Natural killer cell treated with Interleukin-12 subunit alpha and Interleukin-12 subunit beta and Interleukin-15 and Interleukin-18, amount 100 ng/mL, for 72 hours (primary cell): ENCODE measurements at regions not wholly inside any gene's neighbourhood (a gene's known extent, or its start where the extent isn't known, plus 50 kb on each side); places are given as distances from the start of the nearest gene placed in this dataset.

Source experiments
- ATAC-seq, 2 donors: fragments of 150-1000 bp; cut with Tn5 transposase in 1 of 2; sonication (Bioruptor Pico), chemical (Tn5 transposase) in 1 of 2; 2 replicates each; pipeline ENCODE4 v1.10.0; 2021
- DNase-seq: peaks from one replicate; pipeline ENCODE4 v3.0.0; 2022; ENCODE audit warnings: low spot score
- H3K27ac Mint-ChIP-seq, 2 donors: 1 replicate in 1 of 2; 2 replicates in 1 of 2; pipeline ENCODE4 v1.8.0; 2022; ENCODE audit warnings: mixed read lengths in 2 of 2, mild to moderate bottlenecking in 1 of 2, moderate library complexity in 1 of 2
- H3K27me3 Mint-ChIP-seq, 2 donors: 1 replicate in 1 of 2; 2 replicates in 1 of 2; pipeline ENCODE4 v1.8.0; 2022; ENCODE audit warnings: mixed read lengths in 2 of 2
- H3K36me3 Mint-ChIP-seq: one replicate; pipeline ENCODE4 v1.8.0; 2022; ENCODE audit warnings: mixed read lengths
- H3K4me1 Mint-ChIP-seq, 2 donors: 1 replicate in 1 of 2; 2 replicates in 1 of 2; pipeline ENCODE4 v1.8.0; 2022; ENCODE audit warnings: low read depth in 2 of 2, mixed read lengths in 2 of 2, mild to moderate bottlenecking in 1 of 2
- H3K4me3 Mint-ChIP-seq: one replicate; pipeline ENCODE4 v1.8.0; 2022; ENCODE audit warnings: mixed read lengths
- H3K9me3 Mint-ChIP-seq: 2 replicates; pipeline ENCODE4 v1.8.0; 2022; ENCODE audit warnings: mixed read lengths

GRCh38 chr21:17738176-17738953, 80.8 kb downstream of the C21orf91 start:
- DNase-seq = no peak

GRCh38 chr21:17736072-17736471, 83.1 kb downstream of the C21orf91 start:
- Mint-ChIP-seq H3K4me3 (no peak overlapping the region), H3K4me1 (peaks cover 12 to 17% of the 10 kb centered on the region in 2 donors), H3K27ac (no peak overlapping the region), H3K36me3 (peaks cover 12% of the 10 kb centered on the region), H3K9me3 (no peaks in the 10 kb centered on the region), H3K27me3 (no peaks in the 10 kb centered on the region)
- no peak for DNase-seq
- no peak for ATAC-seq

More at GRCh38 chr21:17738176-17738953, 80.8 kb downstream of the C21orf91 start:
- no peak overlapping the region for H3K4me3 Mint-ChIP-seq
- no peak overlapping the region for H3K27ac Mint-ChIP-seq
- no peak for ATAC-seq
- H3K4me1 Mint-ChIP-seq = peaks cover 33% of the 10 kb centered on the region in 2 donors
- H3K36me3 Mint-ChIP-seq = peaks cover 22% of the 10 kb centered on the region
- H3K9me3 Mint-ChIP-seq = no peaks in the 10 kb centered on the region
- no peaks in the 10 kb centered on the region for H3K27me3 Mint-ChIP-seq

DNA sequence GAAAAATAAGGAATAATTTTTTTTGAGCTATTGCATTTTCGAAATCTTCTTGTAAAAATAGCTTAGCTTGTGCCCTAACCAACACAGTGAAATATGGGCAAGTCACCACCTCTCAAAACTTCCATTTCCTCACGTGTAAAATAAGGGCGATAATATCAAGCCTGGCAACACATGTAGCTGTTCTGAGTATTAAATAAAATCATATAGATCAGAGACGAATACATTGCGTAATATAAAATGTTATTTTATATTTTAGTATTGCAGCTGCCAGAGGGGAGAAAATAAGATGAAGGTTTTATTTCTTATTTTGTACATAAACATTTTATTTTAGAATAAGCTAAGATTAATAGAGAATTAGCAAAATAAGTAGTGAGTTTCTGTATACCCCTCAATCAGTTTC, 85.9 kb downstream of the C21orf91 start:
- ATAC-seq = no peak
- no peak for DNase-seq
- peaks cover 0 to 6% of the 10 kb centered on the region in 2 donors for H3K4me1 Mint-ChIP-seq
- no peaks in the 10 kb centered on the region for H3K27me3 Mint-ChIP-seq
- no peaks in the 10 kb centered on the region for H3K9me3 Mint-ChIP-seq
- H3K36me3 Mint-ChIP-seq = no peaks in the 10 kb centered on the region
- no peak overlapping the region for H3K4me3 Mint-ChIP-seq
- no peak overlapping the region for H3K27ac Mint-ChIP-seq

- DNase-seq = no peak
- H3K27me3 Mint-ChIP-seq = no peaks in the 10 kb centered on the region
- H3K27ac Mint-ChIP-seq = no peak overlapping the region
- peaks cover 0 to 6% of the 10 kb centered on the region in 2 donors for H3K4me1 Mint-ChIP-seq
- H3K9me3 Mint-ChIP-seq = no peaks in the 10 kb centered on the region
- no peak overlapping the region for H3K4me3 Mint-ChIP-seq
- no peak for ATAC-seq
- H3K36me3 Mint-ChIP-seq = no peaks in the 10 kb centered on the region
Measured at GRCh38 chr21:17732306-17732705, 86.8 kb downstream of the C21orf91 start.

DNA sequence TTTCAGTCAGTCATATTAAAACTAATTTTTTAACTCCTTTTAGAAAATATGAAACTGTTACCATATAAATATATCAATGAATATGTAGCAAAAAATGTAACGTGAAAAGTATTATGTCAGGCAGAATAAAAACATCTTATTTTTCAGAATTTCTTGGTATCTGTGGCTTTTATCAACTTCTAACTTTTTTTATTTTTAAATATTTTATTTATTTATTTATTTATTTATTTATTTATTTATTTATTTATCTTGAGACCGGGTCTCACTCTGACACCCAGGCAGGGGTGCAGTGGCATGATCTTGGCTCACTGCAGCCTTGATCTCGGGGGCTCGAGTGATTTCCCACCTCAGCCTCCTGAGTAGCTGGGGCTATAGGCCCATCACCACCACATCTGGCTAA, 87.6 kb downstream of the C21orf91 start:
- Mint-ChIP-seq H3K27me3 (no peaks in the 10 kb centered on the region), H3K9me3 (no peaks in the 10 kb centered on the region), H3K4me3 (no peak overlapping the region), H3K27ac (no peak overlapping the region), H3K4me1 (peaks cover 0 to 6% of the 10 kb centered on the region in 2 donors), H3K36me3 (no peaks in the 10 kb centered on the region)
- ATAC-seq (no peak), DNase-seq (no peak)

GRCh38 chr21:17730782-17731181, 88.4 kb downstream of the C21orf91 start:
- no peaks in the 10 kb centered on the region for H3K9me3 Mint-ChIP-seq
- H3K4me1 Mint-ChIP-seq = peaks cover 0 to 6% of the 10 kb centered on the region in 2 donors
- H3K4me3 Mint-ChIP-seq = no peak overlapping the region
- no peaks in the 10 kb centered on the region for H3K36me3 Mint-ChIP-seq
- ATAC-seq = no peak
- no peaks in the 10 kb centered on the region for H3K27me3 Mint-ChIP-seq
- no peak overlapping the region for H3K27ac Mint-ChIP-seq
- no peak for DNase-seq

DNA sequence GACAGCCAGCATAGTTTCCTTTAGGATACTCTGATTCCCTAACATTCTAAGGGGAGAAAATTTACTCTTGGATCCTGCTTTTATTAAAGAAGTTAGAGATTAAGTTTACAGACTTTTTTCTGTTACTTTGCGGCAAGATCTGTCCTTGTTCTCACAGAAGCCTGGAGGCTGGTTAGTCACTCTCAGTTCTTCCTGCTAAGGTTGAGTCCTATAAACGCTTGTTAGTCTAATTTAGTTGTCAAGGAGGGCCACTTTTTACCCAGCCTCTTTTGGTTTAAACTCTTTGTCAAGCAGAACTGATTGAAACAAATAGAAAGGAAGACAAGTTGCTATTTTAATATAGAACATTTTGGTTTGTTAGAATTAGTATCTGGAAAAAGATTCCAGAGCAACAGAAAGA, 89.7 kb downstream of the C21orf91 start:
- Mint-ChIP-seq H3K27ac (no peak overlapping the region), H3K27me3 (no peaks in the 10 kb centered on the region), H3K9me3 (no peaks in the 10 kb centered on the region), H3K36me3 (no peaks in the 10 kb centered on the region), H3K4me3 (no peak overlapping the region), H3K4me1 (peaks cover 0 to 6% of the 10 kb centered on the region in 2 donors)
- ATAC-seq (no peak), DNase-seq (no peak)

DNA sequence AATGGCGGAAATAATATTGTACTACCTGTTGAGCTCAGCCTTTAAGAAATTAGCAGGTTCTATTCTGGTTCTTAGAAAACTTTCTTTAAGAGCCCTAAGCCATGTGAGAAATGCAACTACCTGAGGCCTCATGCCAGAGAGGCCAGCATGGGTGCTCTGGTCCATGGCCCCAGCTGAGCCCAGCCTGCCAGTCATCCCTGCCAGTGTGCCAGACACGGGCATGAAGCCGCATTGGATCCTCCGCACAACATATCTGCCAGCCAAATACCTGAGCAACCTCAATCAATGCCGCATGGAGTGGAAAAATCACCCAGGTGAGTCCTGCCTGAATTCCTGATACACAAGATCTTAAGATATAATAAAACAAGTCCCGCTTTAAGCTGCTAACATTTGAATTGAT, 91.8 kb downstream of the C21orf91 start:
- Mint-ChIP-seq H3K9me3 (peaks cover 3% of the 10 kb centered on the region), H3K27me3 (no peaks in the 10 kb centered on the region), H3K4me3 (no peak overlapping the region), H3K27ac (no peak overlapping the region), H3K4me1 (peaks cover 0 to 10% of the 10 kb centered on the region in 2 donors), H3K36me3 (no peaks in the 10 kb centered on the region)
- ATAC-seq (no peak), DNase-seq (no peak)

- H3K4me3 Mint-ChIP-seq = no peak overlapping the region
- peaks cover 0 to 10% of the 10 kb centered on the region in 2 donors for H3K4me1 Mint-ChIP-seq
- no peak for DNase-seq
- no peaks in the 10 kb centered on the region for H3K27me3 Mint-ChIP-seq
- H3K36me3 Mint-ChIP-seq = no peaks in the 10 kb centered on the region
- H3K9me3 Mint-ChIP-seq = peaks cover 3% of the 10 kb centered on the region
- no peak for ATAC-seq
- H3K27ac Mint-ChIP-seq = no peak overlapping the region
Measured at GRCh38 chr21:17726047-17726829, 92.9 kb downstream of the C21orf91 start.

GRCh38 chr21:17725339-17725738, 93.8 kb downstream of the C21orf91 start:
- Mint-ChIP-seq H3K36me3 (no peaks in the 10 kb centered on the region), H3K9me3 (peaks cover 3% of the 10 kb centered on the region), H3K4me1 (peaks cover 0 to 4% of the 10 kb centered on the region in 2 donors), H3K27ac (no peak overlapping the region), H3K27me3 (no peaks in the 10 kb centered on the region), H3K4me3 (no peak overlapping the region)
- no peak for DNase-seq
- no peak for ATAC-seq

- Mint-ChIP-seq H3K27ac (peak overlapping the region in 1 of 2 donors; percentile 31), H3K4me1 (peaks cover 30 to 33% of the 10 kb centered on the region in 2 donors), H3K27me3 (peaks cover 0 to 7% of the 10 kb centered on the region in 2 donors), H3K4me3 (no peak overlapping the region), H3K36me3 (peaks cover 11% of the 10 kb centered on the region), H3K9me3 (peaks cover 9% of the 10 kb centered on the region)
- ATAC-seq (no peak), DNase-seq (no peak)
Measured at GRCh38 chr21:17712887-17713286, 100.2 kb upstream of the BTG3 start.

DNA sequence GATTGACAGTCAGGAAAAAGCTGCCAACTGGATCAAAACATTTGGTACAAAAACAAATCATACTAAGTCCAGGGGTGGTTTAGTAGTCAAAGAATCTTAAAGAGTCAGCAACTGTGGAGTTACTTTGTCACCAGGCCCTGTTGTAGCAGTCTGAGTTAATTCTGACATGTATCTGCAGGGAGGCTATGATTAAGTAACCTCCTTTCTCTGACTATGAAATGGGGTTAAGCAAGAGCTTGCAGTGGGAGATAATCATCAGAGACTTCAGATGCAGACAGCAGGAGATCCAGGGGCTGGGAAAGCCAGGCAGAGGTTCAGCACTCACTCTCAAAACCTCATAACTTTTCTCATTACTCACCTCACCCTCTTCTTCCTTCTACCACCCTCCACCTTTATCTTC, 99.2 kb upstream of the BTG3 start:
- Mint-ChIP-seq H3K9me3 (peaks cover 9% of the 10 kb centered on the region), H3K4me3 (no peak overlapping the region), H3K27ac (peak overlapping the region in 1 of 2 donors; percentile 24), H3K27me3 (peaks cover 0 to 5% of the 10 kb centered on the region in 2 donors), H3K4me1 (peaks cover 30 to 33% of the 10 kb centered on the region in 2 donors), H3K36me3 (peaks cover 11% of the 10 kb centered on the region)
- ATAC-seq = peak; percentile 24 to 54
- no peak for DNase-seq

GRCh38 chr21:17709266-17709611, 96.5 kb upstream of the BTG3 start:
- no peak overlapping the region for H3K4me3 Mint-ChIP-seq
- peaks cover 29 to 30% of the 10 kb centered on the region in 2 donors for H3K4me1 Mint-ChIP-seq
- DNase-seq = no peak
- H3K27ac Mint-ChIP-seq = peak overlapping the region; percentile 7 to 28
- H3K36me3 Mint-ChIP-seq = peaks cover 11% of the 10 kb centered on the region
- peaks cover 10% of the 10 kb centered on the region for H3K9me3 Mint-ChIP-seq
- peak; percentile 80 to 92 for ATAC-seq
- peaks cover 0 to 3% of the 10 kb centered on the region in 2 donors for H3K27me3 Mint-ChIP-seq
